ENCODE measurements at regions not wholly inside any gene's neighbourhood (a gene's known extent, or its start where the extent isn't known, plus 50 kb on each side); places are given as distances from the start of the nearest gene placed in this dataset.
"Not testable (repeated sequence)": the region's sequence is repeated elsewhere in the genome, so short reads cannot be mapped to it uniquely, and the experiment has no call there.

DNA sequence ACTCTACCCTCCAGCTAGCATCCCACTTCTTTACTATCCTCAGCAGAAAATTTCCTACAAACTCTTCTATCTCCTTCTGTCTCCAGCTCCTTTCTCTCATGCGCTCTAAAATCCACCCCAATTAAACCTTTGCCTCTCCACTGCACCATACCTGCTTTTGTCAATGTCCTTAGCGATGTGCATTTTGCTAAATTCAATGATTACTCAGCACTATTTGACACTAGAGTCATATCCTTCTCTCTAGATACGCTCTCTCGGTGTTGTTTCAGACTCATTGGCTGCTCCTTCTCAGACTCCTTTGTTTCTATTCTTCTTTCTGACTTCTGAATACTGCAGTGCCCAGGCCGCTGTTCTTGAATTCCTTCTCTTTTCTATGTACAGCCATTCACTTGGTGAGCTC is 144.2 kb downstream of the HLX start:
- no peak for DNase-seq (ENCODE audit: low read depth in 4 of 4, low spot score in 3 of 4)

GRCh38 chr1:221025501-221025900 is 146.3 kb downstream of the HLX start:
- no peak for DNase-seq (ENCODE audit: low read depth in 4 of 4, low spot score in 3 of 4)

GRCh38 chr1:221025956-221026355 is 146.7 kb downstream of the HLX start:
- DNase-seq (ENCODE audit: low read depth in 4 of 4, low spot score in 3 of 4), result no peak

DNA sequence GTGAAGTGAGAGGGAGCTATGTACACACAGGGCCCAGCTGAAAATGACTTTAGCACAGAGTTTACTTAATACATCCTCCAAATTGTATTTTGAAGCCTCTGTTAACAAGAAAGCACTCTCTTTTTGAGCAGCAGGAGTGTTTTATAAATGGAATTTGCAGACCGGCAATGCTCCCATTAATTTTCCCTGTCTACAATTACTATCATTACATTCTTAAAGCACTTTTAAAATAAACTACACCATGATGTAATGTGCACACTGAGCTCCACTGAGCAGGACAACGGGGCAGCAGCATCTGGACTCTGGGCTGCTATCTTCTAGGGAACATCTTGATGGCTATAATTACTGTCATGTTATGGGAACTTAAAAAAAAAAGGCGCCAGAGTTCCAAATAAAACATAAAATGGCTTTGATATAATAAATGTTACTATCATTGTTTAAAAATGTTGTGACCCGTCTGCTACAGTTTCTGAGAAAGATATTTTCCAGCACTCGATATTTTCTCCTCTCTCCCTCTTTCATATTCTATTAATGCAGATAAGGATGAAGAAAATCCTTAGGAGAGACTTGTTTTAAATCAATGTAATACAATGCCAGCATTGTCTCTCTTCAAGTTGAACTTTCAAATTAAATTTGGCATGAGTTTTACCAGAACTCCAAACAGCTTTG is 150.9 kb downstream of the HLX start:
- DNase-seq (ENCODE audit: low read depth in 4 of 4, low spot score in 3 of 4), result peak in 1 of 4 donors; percentile 5

DNA sequence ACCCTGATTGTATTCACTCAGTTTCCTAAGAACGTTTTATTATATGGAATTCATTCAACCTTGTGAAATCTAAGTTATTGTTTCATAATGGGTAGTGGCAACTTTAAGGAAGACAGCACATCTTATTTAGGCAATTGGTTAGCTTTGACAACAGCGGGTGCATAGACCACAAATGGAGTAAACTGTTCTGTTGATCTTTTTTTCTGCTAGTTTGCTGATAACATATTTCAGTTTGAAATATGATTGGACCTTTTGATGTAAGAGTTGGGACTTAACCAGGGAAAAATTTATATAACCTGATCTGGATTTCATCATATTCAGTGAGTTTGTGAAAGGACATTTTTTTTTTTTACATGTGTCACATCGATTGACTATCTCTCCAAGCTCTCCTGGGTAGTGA is 151.7 kb downstream of the HLX start:
- DNase-seq (ENCODE audit: low read depth in 4 of 4, low spot score in 3 of 4), result no peak

DNA sequence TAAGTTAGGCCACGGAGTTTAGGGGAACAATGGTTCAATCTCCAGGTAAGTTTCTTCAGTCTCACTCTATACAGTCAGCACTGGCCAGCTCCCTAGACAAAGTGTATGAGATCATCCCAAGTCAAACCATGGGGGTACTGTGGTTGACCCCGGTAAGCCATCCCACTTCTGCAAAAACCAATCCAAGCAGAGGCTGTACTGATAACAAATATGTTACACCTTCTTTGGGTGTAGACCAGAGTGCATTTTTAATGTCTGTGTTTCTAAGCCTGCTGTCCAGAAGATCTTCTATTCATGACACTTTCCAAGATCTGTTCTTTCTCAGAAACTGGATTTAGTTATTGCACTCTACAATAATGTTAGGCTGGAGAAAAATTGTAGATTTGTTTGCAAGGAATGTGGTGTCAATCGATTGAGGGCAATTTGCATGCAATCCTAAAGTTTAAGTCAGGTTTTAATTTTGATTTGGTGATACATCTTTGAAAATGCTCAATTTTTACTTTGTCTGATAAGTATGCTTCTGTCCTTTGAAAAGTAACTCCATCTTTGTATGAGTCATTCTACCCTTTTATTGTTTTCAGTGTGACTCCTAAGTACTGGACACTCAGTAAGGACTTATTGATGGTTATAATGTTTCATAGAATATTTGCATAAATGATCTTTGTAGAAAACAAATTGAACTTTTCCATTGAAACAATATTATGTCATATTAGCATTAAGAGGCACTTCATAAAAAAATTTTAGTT is 152.4 kb downstream of the HLX start:
- no peak for DNase-seq (ENCODE audit: low read depth in 4 of 4, low spot score in 3 of 4)

- no peak for DNase-seq (ENCODE audit: low read depth in 4 of 4, low spot score in 3 of 4)
Measured at GRCh38 chr1:221032204-221032585, 153.0 kb downstream of the HLX start.

DNA sequence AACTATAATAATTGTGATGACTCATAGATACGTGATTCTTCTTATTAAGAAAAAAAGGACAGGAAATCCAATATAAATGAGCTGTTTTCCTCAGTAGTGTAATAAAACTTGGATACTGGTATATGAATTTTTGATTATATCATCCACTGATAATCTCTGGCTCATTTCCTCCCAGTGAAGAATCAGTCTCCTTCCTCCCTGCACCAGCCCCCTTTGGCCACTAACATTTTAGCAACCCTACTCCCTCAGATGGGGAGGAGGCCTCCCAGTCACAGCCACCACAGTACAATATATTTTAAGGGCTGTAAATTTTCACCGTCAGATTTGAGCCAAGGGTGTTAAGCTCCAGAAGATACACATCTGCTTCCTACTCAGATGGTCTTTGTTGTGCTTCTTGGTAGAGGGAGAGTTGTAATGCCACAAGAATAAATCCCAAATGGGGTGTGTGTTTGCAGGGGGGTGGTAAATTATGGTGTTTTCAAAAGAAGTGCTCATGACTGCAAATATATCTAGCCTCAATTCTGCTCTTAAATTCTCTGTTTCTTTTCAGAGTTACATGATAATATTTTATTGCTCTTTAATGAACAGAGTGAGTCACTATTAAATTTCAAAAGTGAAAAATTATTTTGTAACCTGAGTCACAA is 153.5 kb downstream of the HLX start:
- DNase-seq (ENCODE audit: low read depth in 4 of 4, low spot score in 3 of 4), result no peak

- no peak for DNase-seq (ENCODE audit: low read depth in 4 of 4, low spot score in 3 of 4)
Measured at GRCh38 chr1:221035662-221036153, 156.5 kb downstream of the HLX start.

DNA sequence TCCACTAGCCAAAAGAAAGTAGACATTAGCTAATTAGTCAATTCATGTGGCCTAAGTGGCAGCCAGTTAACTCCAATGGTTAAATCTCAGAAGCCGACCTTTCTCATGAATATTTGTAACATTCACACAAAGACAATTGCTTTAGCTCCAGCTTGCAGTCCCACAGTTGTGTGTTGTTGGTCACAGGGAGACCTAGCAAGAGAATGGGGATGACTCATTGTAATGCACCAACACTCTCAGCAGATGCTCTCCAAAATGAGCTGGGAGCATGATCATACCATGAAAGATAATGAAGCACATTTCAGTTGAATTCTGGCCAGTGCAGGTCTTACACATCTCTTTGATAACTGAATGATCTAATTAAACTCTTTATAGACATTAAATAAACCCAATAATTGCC is 160.4 kb downstream of the HLX start:
- DNase-seq (ENCODE audit: low read depth in 4 of 4, low spot score in 3 of 4), result no peak

GRCh38 chr1:221040101-221040500 is 160.9 kb downstream of the HLX start:
- DNase-seq (ENCODE audit: low read depth in 4 of 4, low spot score in 3 of 4), result no peak

DNA sequence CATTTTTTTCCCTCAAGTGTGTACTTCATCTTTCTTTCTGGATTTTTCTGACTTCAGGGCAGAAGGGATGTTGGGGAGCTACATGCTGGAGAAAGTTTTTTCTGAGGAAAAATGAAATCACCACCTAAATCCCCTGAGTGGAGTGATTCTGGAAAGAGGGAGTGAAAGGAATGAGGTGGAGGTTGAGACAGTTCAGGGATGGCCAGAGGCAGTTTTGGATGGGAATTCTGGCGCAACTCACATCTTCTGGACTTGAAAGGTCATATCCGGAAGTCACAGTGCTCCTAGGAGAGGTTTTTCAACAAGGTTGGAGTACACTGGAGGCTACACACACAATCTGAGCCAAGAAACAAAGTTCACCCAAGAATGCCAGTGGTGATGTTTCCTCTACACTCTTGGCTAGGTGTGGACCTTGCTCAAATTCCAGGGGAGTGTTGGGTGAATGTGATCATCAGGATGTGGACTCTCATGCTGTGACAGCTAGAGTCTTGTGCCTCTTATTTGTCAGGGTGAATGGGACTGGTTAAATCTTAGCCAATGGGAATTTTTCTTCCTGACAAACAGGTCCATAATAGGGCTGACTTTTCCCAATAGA is 161.5 kb downstream of the HLX start:
- DNase-seq (ENCODE audit: low read depth in 4 of 4, low spot score in 3 of 4), result no peak

GRCh38 chr1:221044538-221044937 is 165.3 kb downstream of the HLX start:
- no peak for DNase-seq (ENCODE audit: low read depth in 4 of 4, low spot score in 3 of 4)

DNA sequence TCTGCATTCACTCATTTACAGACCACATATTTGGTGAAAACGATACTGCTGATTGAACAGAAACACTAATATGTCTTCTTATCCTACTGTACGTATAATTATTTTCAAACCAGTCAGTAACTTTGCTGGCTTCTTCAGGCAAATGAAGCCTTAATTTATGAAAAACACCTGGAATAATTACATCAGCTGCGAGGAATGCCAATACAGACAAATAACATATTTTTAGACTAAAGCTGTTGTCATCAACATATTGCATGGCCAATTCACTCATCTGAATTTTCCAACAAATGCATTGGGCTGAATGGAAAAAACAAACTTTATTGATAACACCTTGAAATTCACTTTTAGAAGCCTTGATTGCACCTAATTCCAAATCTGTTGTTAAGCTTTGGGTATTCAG is 165.9 kb downstream of the HLX start:
- DNase-seq (ENCODE audit: low read depth in 4 of 4, low spot score in 3 of 4), result no peak

DNA sequence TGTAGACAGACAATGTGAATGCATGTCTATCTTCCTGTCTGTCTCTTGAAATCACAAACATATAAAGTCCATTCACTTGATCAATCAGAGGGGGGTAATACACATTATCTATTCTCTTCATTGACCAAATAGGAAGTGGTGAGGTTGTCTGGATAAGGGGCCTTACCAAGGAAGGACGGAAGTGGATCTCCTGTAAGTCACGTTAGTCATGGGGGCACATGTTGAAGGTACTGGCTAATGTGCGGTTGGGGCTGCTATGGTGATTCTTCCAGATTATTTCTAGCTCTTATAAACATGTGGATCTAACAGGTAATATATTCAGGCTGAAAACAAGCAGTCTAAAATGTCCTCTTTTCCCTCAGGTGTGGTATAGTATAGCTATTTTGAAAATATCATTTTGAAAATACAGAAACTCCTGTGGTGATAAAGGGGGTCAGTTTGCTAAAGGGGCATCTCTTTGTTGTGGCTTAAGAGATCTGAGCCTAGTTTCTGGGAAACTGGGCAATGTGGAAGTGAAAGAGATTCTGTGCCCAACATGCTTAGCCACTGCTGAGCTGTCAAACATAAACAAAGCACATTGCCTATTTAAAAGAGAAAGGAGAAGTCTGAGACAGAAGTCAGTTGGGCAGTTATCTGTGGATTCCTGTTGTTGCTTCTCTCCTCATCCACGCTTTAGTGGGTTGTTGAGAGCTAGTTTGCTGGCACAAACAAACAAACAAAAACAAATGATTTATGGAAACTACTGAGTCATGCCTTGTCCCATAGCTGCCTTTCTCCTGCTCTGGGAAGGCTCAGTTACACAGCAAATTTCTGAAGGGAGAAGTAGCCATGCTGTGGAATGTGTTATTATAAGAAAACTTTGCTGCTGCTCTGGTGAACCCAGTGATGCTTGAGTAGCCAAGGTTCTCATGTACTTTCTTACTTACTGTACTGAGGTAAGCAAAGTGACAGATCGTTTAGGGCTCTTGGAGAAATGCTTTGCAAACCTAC is 166.9 kb downstream of the HLX start:
- DNase-seq (ENCODE audit: low read depth in 4 of 4, low spot score in 3 of 4), result peak in 1 of 4 donors; percentile 5

DNA sequence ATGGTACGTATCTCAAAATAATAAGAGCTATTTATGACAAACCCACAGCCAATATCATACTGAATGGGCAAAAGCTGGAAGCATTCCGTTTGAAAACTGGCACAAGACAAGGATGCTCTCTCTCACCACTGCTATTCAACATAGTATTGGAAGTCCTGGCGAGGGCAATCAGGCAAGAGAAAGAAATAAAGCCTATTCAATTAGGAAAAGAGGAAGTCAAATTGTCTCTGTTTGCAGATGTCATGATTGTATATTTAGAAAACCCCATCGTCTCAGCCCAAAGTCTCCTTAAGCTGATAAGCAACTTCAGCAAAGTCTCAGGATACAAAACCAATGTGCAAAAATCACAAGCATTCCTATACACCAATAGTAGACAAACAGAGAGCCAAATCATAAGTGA is 172.1 kb downstream of the HLX start:
- DNase-seq (ENCODE audit: low read depth in 4 of 4, low spot score in 3 of 4), result not testable (repeated sequence)

DNA sequence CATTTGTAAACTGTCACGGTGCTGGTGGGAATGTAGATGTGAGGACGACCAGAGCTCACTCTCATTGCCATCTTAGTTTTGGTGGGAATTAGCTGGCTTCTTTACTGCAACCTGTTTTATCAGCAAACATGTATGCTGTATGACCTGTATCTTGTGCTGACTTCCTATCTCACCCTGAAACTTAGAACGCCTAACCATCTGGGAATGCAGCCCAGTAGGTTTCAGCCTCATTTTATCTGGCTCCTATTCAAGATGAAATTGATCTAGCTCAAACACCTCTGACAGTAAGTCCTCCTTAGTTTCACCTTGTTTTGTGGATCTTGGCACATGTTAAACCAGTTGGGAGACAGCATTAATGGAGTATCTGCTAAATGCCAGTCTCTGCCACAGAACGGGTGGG is 174.6 kb downstream of the HLX start:
- DNase-seq (ENCODE audit: low read depth in 4 of 4, low spot score in 3 of 4), result no peak

- DNase-seq (ENCODE audit: low read depth in 4 of 4, low spot score in 3 of 4), result no peak
Measured at GRCh38 chr1:221059506-221059905, 180.3 kb downstream of the HLX start.

DNA sequence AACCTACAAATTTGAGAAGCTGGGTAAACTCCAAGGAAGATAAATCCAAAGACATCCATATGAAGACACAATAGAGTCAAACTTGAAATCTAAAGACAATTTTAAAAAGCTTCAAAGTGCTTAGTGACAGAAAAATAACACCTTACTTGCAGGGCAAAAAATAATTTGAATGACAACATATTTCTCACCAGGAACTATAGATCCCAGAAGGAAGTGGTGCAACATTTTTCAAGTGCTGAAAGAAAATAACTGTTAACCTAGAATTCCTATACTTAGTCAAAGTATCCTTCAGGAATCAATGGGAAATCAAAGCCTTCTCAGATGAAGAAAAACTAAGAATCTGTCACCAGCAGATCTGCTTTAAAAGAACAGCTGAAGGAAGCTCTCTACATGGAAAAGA is 184.4 kb downstream of the HLX start:
- DNase-seq (ENCODE audit: low read depth in 4 of 4, low spot score in 3 of 4), result no peak

- DNase-seq (ENCODE audit: low read depth in 4 of 4, low spot score in 3 of 4), result no peak
Measured at GRCh38 chr1:221066351-221067001, 187.2 kb downstream of the HLX start.

Data from right renal pelvis (tissue), 4 donors.